ENCODE measurements at regions not wholly inside any gene's neighbourhood (a gene's known extent, or its start where the extent isn't known, plus 50 kb on each side); places are given as distances from the start of the nearest gene placed in this dataset.

- in situ Hi-C loops (cut with HindIII; ENCODE audit: low pct_unique_long_range_greater_than_20kb, low sequenced_read_pairs) (no loop called here), intact Hi-C loops (cut with micrococcal nuclease; ENCODE audit: unreplicated experiment) (no loop called here)
- Histone ChIP-seq H3K27me3 (ENCODE audit: control insufficient read depth, insufficient read depth, low read length) (no peaks in the 10 kb centered on the region), H3K36me3 (ENCODE audit: control insufficient read depth, insufficient read depth, low read length) (no peaks in the 10 kb centered on the region), H3K27ac (ENCODE audit: low read length) (no peak overlapping the region), H3K4me1 (ENCODE audit: control insufficient read depth, insufficient read depth, low read length) (no peaks in the 10 kb centered on the region), H3K9me3 (ENCODE audit: control insufficient read depth, insufficient read depth, low read depth, low read length) (no peaks in the 10 kb centered on the region), H3K4me3 (ENCODE audit: low read depth in 2 of 2, low read length in 2 of 2) (no peak overlapping the region)
- DNase-seq (ENCODE audit: low read depth, low spot score) (no peak), ATAC-seq (no peak)
- ChIA-PET CTCF (no interaction called here), POLR2A (no interaction called here)
- no peak for TF ChIP-seq CTCF (IDR thresholded peaks at IDR 0.05)
- no peak for TF ChIP-seq TCF7L2 (IDR thresholded peaks at IDR 0.05; ENCODE audit: low read depth, low read length)
- TF ChIP-seq SIN3A (IDR thresholded peaks at IDR 0.05; ENCODE audit: borderline replicate concordance, insufficient read depth, low read depth, low read length), result no peak
- TF ChIP-seq REST (IDR thresholded peaks at IDR 0.05; ENCODE audit: insufficient read depth in 1 of 2, low read depth in 2 of 2, low read length in 1 of 2), result no peak
- TF ChIP-seq POLR2AphosphoS5 (IDR thresholded peaks at IDR 0.05; ENCODE audit: low read depth, low read length), result no peak
- no TSS peak for BruUV-seq (replicated peaks)
These were observed 585.4 kb upstream of the PLXNA2 start for GRCh38 chr1:208829595-208829994.

GRCh38 chr1:208834381-208835096 lies 590.4 kb upstream of the PLXNA2 start:
- Histone ChIP-seq H3K4me3 (ENCODE audit: low read depth in 2 of 2, low read length in 2 of 2) (no peak overlapping the region), H3K36me3 (ENCODE audit: control insufficient read depth, insufficient read depth, low read length) (no peaks in the 10 kb centered on the region), H3K9me3 (ENCODE audit: control insufficient read depth, insufficient read depth, low read depth, low read length) (no peaks in the 10 kb centered on the region), H3K27ac (ENCODE audit: low read length) (no peak overlapping the region), H3K4me1 (ENCODE audit: control insufficient read depth, insufficient read depth, low read length) (no peaks in the 10 kb centered on the region), H3K27me3 (ENCODE audit: control insufficient read depth, insufficient read depth, low read length) (no peaks in the 10 kb centered on the region)
- intact Hi-C loops (cut with micrococcal nuclease; ENCODE audit: unreplicated experiment) (no loop called here), in situ Hi-C loops (cut with HindIII; ENCODE audit: low pct_unique_long_range_greater_than_20kb, low sequenced_read_pairs) (no loop called here)
- DNase-seq (ENCODE audit: low read depth, low spot score) (no peak), ATAC-seq (no peak)
- ChIA-PET POLR2A (no interaction called here), CTCF (no interaction called here)
- TF ChIP-seq REST (IDR thresholded peaks at IDR 0.05; ENCODE audit: insufficient read depth in 1 of 2, low read depth in 2 of 2, low read length in 1 of 2) (no peak), TCF7L2 (IDR thresholded peaks at IDR 0.05; ENCODE audit: low read depth, low read length) (no peak), POLR2AphosphoS5 (IDR thresholded peaks at IDR 0.05; ENCODE audit: low read depth, low read length) (no peak), CTCF (IDR thresholded peaks at IDR 0.05) (no peak), SIN3A (IDR thresholded peaks at IDR 0.05; ENCODE audit: borderline replicate concordance, insufficient read depth, low read depth, low read length) (no peak)
- BruUV-seq (replicated peaks), result no TSS peak
